Vagina (tissue), 2 donors: ENCODE measurements at regions not wholly inside any gene's neighbourhood (a gene's known extent, or its start where the extent isn't known, plus 50 kb on each side); places are given as distances from the start of the nearest gene placed in this dataset.

Experiments used
- CTCF ChIP-seq, 3 experiments: fragments of 450-650 bp in 2 of 3; fragments of 200-600 bp in 1 of 3; sonication (generic) in 1 of 3; IDR thresholded peaks; one replicate each; pipeline ENCODE4 v1.5.1; 2017 to 2019; ENCODE audit warnings: antibody characterized with exemption in 3 of 3, mild to moderate bottlenecking in 2 of 3, moderate library complexity in 2 of 3
- POLR2AphosphoS5 ChIP-seq, 2 donors: sonication (generic); formaldehyde crosslinking; IDR thresholded peaks; one replicate each; pipeline ENCODE4 v1.9.0; 2017; ENCODE audit warnings: antibody characterized with exemption in 2 of 2, mild to moderate bottlenecking in 2 of 2, low read depth in 1 of 2; ENCODE audit not compliant: insufficient read depth in 1 of 2

- TF ChIP-seq POLR2AphosphoS5 (IDR thresholded peaks at IDR 0.05; ENCODE audit: insufficient read depth in 1 of 2, low read depth in 1 of 2) = no peak
- no peak for TF ChIP-seq CTCF (IDR thresholded peaks at IDR 0.05)
These were observed 605.7 kb downstream of the TYW1 start for GRCh38 chr7:67602246-67602887.
